ENCODE measurements at regions not wholly inside any gene's neighbourhood (a gene's known extent, or its start where the extent isn't known, plus 50 kb on each side); places are given as distances from the start of the nearest gene placed in this dataset.

DNA sequence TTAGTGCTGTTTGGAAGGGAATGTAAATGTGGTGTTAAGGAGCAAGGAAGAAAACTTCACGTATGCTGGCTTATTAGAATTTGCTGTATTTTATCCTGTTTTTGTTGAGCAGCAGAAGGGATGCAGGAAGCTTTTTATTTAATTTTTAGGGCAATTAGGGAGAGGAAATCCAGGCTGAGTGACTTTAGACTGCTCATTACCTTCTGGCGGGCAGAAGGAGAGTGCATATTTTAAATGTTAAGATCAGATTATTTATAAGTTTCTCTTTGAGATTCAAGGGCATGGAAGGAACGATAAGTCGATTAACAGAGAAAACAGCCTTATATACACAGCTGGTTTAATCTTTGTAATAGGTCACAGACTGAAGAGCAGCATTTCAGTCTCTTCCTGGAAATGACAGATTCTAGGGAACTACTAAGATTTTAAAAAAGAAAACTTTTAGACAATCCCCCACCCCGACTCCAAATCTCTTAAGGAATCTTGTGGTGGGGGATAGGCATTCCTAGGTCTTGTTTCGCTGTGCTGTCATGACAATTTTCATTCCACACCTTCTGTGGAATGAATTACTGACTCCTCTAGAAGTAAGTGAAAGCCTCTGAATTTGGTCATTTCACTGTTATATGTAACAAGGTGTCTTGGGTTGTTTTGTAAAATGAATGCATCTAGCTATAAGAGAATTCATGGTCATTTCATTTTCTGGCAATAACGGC, 402.5 kb downstream of the RAPGEF2 start:
- 0 out of 2 replicates have a peak, but pooled peaks have one; percentile 14 for TF ChIP-seq GATA2 (IDR thresholded peaks at IDR 0.05; ENCODE audit: low read depth, low read length)
- no peak for TF ChIP-seq GATA3 (IDR thresholded peaks at IDR 0.05; ENCODE audit: low read depth, low read length)
